Keratinocyte (primary cell): ENCODE measurements at regions not wholly inside any gene's neighbourhood (a gene's known extent, or its start where the extent isn't known, plus 50 kb on each side); places are given as distances from the start of the nearest gene placed in this dataset.

ENCODE experiments used
- DNase-seq: peaks from one replicate; pipeline ENCODE4 v3.0.0-alpha.2; 2011; ENCODE audit warnings: low read depth, missing footprints, low spot score
- FAIRE-seq: peaks from 2 replicates; lab custom pipeline; 2011; peaks lifted over from hg19 to GRCh38; lab: Jason Lieb, UNC
- H2AFZ ChIP-seq: 2 replicates; pipeline ENCODE4 v1.6.0; 2012; ENCODE audit warnings: low read length, control low read depth, inconsistent platforms; ENCODE audit not compliant: control insufficient read depth
- H3K27ac ChIP-seq: 2 replicates; pipeline ENCODE4 v1.5.1; 2011; ENCODE audit warnings: low read length; ENCODE audit not compliant: control insufficient read depth, insufficient read depth
- H3K27me3 ChIP-seq: 3 replicates; pipeline ENCODE4 v1.6.0; 2011; ENCODE audit warnings: low read length; ENCODE audit not compliant: control insufficient read depth, insufficient read depth; ENCODE audit errors: extremely low read depth
- H3K36me3 ChIP-seq, 2 experiments: 2 replicates in 1 of 2; 3 replicates in 1 of 2; pipeline ENCODE4 v1.5.1; 2011; ENCODE audit warnings: low read length in 2 of 2, mild to moderate bottlenecking in 1 of 2; ENCODE audit not compliant: control insufficient read depth in 2 of 2, insufficient read depth in 2 of 2; ENCODE audit errors: extremely low read depth in 1 of 2
- H3K4me1 ChIP-seq: 3 replicates; pipeline ENCODE4 v1.5.1; 2011; ENCODE audit warnings: low read length; ENCODE audit not compliant: control insufficient read depth, insufficient read depth; ENCODE audit errors: extremely low read depth
- H3K4me2 ChIP-seq: 3 replicates; pipeline ENCODE4 v1.6.0; 2011; ENCODE audit warnings: low read depth, low read length; ENCODE audit not compliant: control insufficient read depth, insufficient read depth; ENCODE audit errors: extremely low read depth
- H3K4me3 ChIP-seq, 3 experiments: fragments of 200-600 bp in 1 of 3; sonication (generic) in 1 of 3; 2 replicates in 2 of 3; 3 replicates in 1 of 3; pipeline ENCODE4 v1.5.1; 2011 to 2016; ENCODE audit warnings: low read length in 3 of 3, mild to moderate bottlenecking in 3 of 3, control low read depth in 2 of 3, inconsistent platforms in 1 of 3, low read depth in 1 of 3, mixed read lengths in 1 of 3, mixed run types in 1 of 3, moderate library complexity in 1 of 3; ENCODE audit not compliant: control insufficient read depth in 2 of 3, insufficient read depth in 2 of 3; ENCODE audit errors: extremely low read depth in 1 of 3
- H3K79me2 ChIP-seq: 2 replicates; pipeline ENCODE4 v1.6.0; 2012; ENCODE audit warnings: low read length; ENCODE audit not compliant: control insufficient read depth, insufficient read depth
- H3K9ac ChIP-seq: 3 replicates; pipeline ENCODE4 v1.6.0; 2011; ENCODE audit warnings: low read length; ENCODE audit not compliant: control insufficient read depth, insufficient read depth; ENCODE audit errors: extremely low read depth
- H3K9me1 ChIP-seq: 3 replicates; pipeline ENCODE4 v1.6.0; 2011; ENCODE audit warnings: low read length; ENCODE audit not compliant: control insufficient read depth, insufficient read depth; ENCODE audit errors: extremely low read depth
- H3K9me3 ChIP-seq: 2 replicates; pipeline ENCODE4 v1.5.1; 2012; ENCODE audit warnings: low read depth, low read length; ENCODE audit not compliant: control insufficient read depth
- H4K20me1 ChIP-seq: 3 replicates; pipeline ENCODE4 v1.6.0; 2011; ENCODE audit warnings: low read length; ENCODE audit not compliant: control insufficient read depth, insufficient read depth; ENCODE audit errors: extremely low read depth
- EZH2 ChIP-seq: IDR thresholded peaks from one replicate; pipeline ENCODE4 v1.6.1; 2012; ENCODE audit warnings: inconsistent platforms, mild to moderate bottlenecking, low read length, moderate library complexity
- dilution Hi-C: fragments of 300-500 bp; cut with MboI; formaldehyde crosslinking; loops from one replicate; pipeline ENCODE4 v1.7.0; 2020; ENCODE audit warnings: low sequenced_read_pairs; ENCODE audit not compliant: extremely low pct_ligation_motif_present
- TF ChIP-seq, protein P1 (sequence below), 3 experiments: IDR thresholded peaks in 1 of 3; conservative IDR thresholded peaks in 1 of 3; optimal IDR thresholded peaks in 1 of 3; 2 replicates in 2 of 3; 3 replicates in 1 of 3; pipeline versions ENCODE3 to v1.5.1; 2011; ENCODE audit warnings: low read length in 3 of 3, mild to moderate bottlenecking in 3 of 3, moderate library complexity in 2 of 3, control low read depth in 1 of 3, inconsistent platforms in 1 of 3; ENCODE audit not compliant: insufficient read depth in 2 of 3; ENCODE audit errors: extremely low read depth in 1 of 3

- Histone ChIP-seq H3K36me3 (no peaks in the 10 kb centered on the region), H3K4me3 (no peak overlapping the region), H3K27me3 (no peaks in the 10 kb centered on the region), H4K20me1 (no peaks in the 10 kb centered on the region), H3K9me1 (no peaks in the 10 kb centered on the region), H3K9me3 (no peaks in the 10 kb centered on the region), H3K79me2 (no peaks in the 10 kb centered on the region), H3K27ac (no peak overlapping the region), H2AFZ (no peak overlapping the region), H3K4me1 (no peaks in the 10 kb centered on the region), H3K9ac (no peak overlapping the region), H3K4me2 (no peak overlapping the region)
- dilution Hi-C loops = no loop called here
- TF ChIP-seq, protein P1, sequence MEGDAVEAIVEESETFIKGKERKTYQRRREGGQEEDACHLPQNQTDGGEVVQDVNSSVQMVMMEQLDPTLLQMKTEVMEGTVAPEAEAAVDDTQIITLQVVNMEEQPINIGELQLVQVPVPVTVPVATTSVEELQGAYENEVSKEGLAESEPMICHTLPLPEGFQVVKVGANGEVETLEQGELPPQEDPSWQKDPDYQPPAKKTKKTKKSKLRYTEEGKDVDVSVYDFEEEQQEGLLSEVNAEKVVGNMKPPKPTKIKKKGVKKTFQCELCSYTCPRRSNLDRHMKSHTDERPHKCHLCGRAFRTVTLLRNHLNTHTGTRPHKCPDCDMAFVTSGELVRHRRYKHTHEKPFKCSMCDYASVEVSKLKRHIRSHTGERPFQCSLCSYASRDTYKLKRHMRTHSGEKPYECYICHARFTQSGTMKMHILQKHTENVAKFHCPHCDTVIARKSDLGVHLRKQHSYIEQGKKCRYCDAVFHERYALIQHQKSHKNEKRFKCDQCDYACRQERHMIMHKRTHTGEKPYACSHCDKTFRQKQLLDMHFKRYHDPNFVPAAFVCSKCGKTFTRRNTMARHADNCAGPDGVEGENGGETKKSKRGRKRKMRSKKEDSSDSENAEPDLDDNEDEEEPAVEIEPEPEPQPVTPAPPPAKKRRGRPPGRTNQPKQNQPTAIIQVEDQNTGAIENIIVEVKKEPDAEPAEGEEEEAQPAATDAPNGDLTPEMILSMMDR (optimal IDR thresholded peaks at IDR 0.05 in 1 of 3, IDR thresholded peaks at IDR 0.05 in 1 of 3, conservative IDR thresholded peaks at IDR 0.05 in 1 of 3; ENCODE audit: extremely low read depth in 1 of 3, insufficient read depth in 2 of 3, low read length in 3 of 3) = no peak
- TF ChIP-seq EZH2 = no peak
- FAIRE-seq (no peak), DNase-seq (no peak)
Measured at GRCh38 chr1:38292969-38293368, 246.4 kb upstream of the POU3F1 start.

- no peaks in the 10 kb centered on the region for H3K36me3 ChIP-seq
- no peak overlapping the region for H2AFZ ChIP-seq
- FAIRE-seq (no peak), DNase-seq (no peak)
- peaks cover under 1% of the 10 kb centered on the region for H3K4me1 ChIP-seq
- H3K9me3 ChIP-seq = no peaks in the 10 kb centered on the region
- H3K27ac ChIP-seq = no peak overlapping the region
- H3K79me2 ChIP-seq = no peaks in the 10 kb centered on the region
- H3K9me1 ChIP-seq = no peaks in the 10 kb centered on the region
- no peaks in the 10 kb centered on the region for H3K27me3 ChIP-seq
- dilution Hi-C loops = no loop called here
- no peak overlapping the region for H3K4me3 ChIP-seq
- no peak overlapping the region for H3K9ac ChIP-seq
- H4K20me1 ChIP-seq = no peaks in the 10 kb centered on the region
- TF ChIP-seq, protein P1 (optimal IDR thresholded peaks at IDR 0.05 in 1 of 3, IDR thresholded peaks at IDR 0.05 in 1 of 3, conservative IDR thresholded peaks at IDR 0.05 in 1 of 3; ENCODE audit: extremely low read depth in 1 of 3, insufficient read depth in 2 of 3, low read length in 3 of 3) = no peak
- no peak for TF ChIP-seq EZH2
- no peak overlapping the region for H3K4me2 ChIP-seq
Measured at GRCh38 chr1:38291906-38292521, 245.4 kb upstream of the POU3F1 start.
